Panc1 (cell line): ENCODE measurements at regions not wholly inside any gene's neighbourhood (a gene's known extent, or its start where the extent isn't known, plus 50 kb on each side); places are given as distances from the start of the nearest gene placed in this dataset.

ENCODE experiments used
- ATAC-seq: fragments of 200-7000 bp; cut with Tn5 transposase; 2 replicates; pipeline ENCODE4 v1.9.1; 2020; ENCODE audit warnings: mild to moderate bottlenecking, moderate library complexity
- BruUV-seq: library from RNA; stranded (reverse); fragments of 400-500 nt; replicated peaks from 2 replicates; lab custom pipeline; 2021; lab: Mats Ljungman, UMichigan
- CTCF ChIA-PET: fragments of 300-600 bp; sonication (Branson Sonifier 250); formaldehyde crosslinking; loops from one replicate; lab custom pipeline; 2022; ENCODE audit warnings: antibody characterized with exemption; lab: Charles Lee
- POLR2A ChIA-PET: fragments of 300-600 bp; sonication (Branson Sonifier 250); formaldehyde crosslinking; loops from one replicate; lab custom pipeline; 2022; ENCODE audit warnings: antibody characterized with exemption; lab: Charles Lee
- DNase-seq: peaks from one replicate; pipeline ENCODE4 v3.0.0-alpha.2; 2010; ENCODE audit warnings: low read depth, low spot score
- H3K27ac ChIP-seq: 2 replicates; pipeline ENCODE4 v1.5.1; 2011; ENCODE audit warnings: mild to moderate bottlenecking, low read length, inconsistent platforms
- H3K27me3 ChIP-seq: fragments of 200-500 bp; sonication (Bioruptor generic); 2 replicates; pipeline ENCODE4 v1.6.0; 2014; ENCODE audit warnings: low read length, inconsistent platforms; ENCODE audit not compliant: control insufficient read depth, insufficient read depth
- H3K36me3 ChIP-seq: fragments of 200-500 bp; sonication (Bioruptor generic); 2 replicates; pipeline ENCODE4 v1.5.1; 2014; ENCODE audit warnings: inconsistent platforms, mild to moderate bottlenecking, low read length, moderate library complexity; ENCODE audit not compliant: control insufficient read depth, insufficient read depth
- H3K4me1 ChIP-seq: 2 replicates; pipeline ENCODE4 v1.5.1; 2011; ENCODE audit warnings: inconsistent platforms, mild to moderate bottlenecking, low read length, moderate library complexity; ENCODE audit not compliant: control insufficient read depth, insufficient read depth
- H3K4me3 ChIP-seq, 2 experiments: 2 replicates each; pipeline ENCODE4 v1.5.1; 2011 to 2012; ENCODE audit warnings: low read depth in 2 of 2, low read length in 2 of 2, mild to moderate bottlenecking in 2 of 2, inconsistent platforms in 1 of 2, moderate library complexity in 1 of 2
- H3K9me3 ChIP-seq: fragments of 200-500 bp; sonication (Bioruptor generic); 2 replicates; pipeline ENCODE4 v1.5.1; 2014; ENCODE audit warnings: low read depth, mild to moderate bottlenecking, inconsistent platforms, low read length, moderate library complexity; ENCODE audit not compliant: control insufficient read depth, insufficient read depth
- CTCF ChIP-seq: fragments of 450-650 bp; IDR thresholded peaks from 2 replicates; pipeline ENCODE4 v1.5.1; 2017; ENCODE audit warnings: mild to moderate bottlenecking
- POLR2AphosphoS5 ChIP-seq: IDR thresholded peaks from 2 replicates; pipeline ENCODE4 v1.6.1; 2012; ENCODE audit warnings: mild to moderate bottlenecking, low read depth, low read length, moderate library complexity
- REST ChIP-seq, 2 experiments: IDR thresholded peaks; 2 replicates each; pipeline ENCODE4 v1.6.1; 2011 to 2012; ENCODE audit warnings: low read depth in 2 of 2, control low read depth in 1 of 2, low read length in 1 of 2, mild to moderate bottlenecking in 1 of 2, moderate library complexity in 1 of 2; ENCODE audit not compliant: insufficient read depth in 1 of 2
- SIN3A ChIP-seq: IDR thresholded peaks from 2 replicates; pipeline ENCODE4 v1.6.1; 2012; ENCODE audit warnings: low read depth, mild to moderate bottlenecking, low read length, moderate library complexity, borderline replicate concordance; ENCODE audit not compliant: insufficient read depth
- in situ Hi-C: cut with HindIII; loops from 2 replicates; pipeline ENCODE4 v1.10.0; 2016; ENCODE audit warnings: low sequenced_read_pairs, low pct_unique_long_range_greater_than_20kb
- intact Hi-C: fragments of 100-400 bp; cut with micrococcal nuclease; formaldehyde crosslinking; loops from one replicate; pipeline ENCODE4 v1.10.0; 2022; ENCODE audit not compliant: unreplicated experiment

DNA sequence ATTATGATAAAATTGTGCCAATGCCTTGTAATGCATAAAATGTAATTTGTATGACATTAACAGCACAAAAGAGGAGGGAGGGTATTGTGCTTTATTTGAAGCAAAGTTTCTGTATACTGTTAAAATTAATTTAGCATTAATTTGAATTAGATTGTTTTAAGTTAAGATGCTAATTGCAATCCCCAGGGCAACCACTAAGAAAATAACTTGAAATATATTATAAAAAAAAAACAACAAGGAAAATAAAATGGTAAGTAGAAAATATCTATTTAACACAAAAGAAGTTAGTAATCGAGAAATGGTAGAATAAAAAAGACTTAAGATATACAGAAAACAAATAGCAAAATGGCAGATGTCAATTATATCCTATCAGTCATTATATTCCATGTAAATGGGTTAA is 131.4 kb upstream of the KAZN start:
- DNase-seq, result no peak
- H3K27ac ChIP-seq, result no peak overlapping the region
- ChIA-PET CTCF (no interaction called here), POLR2A (no interaction called here)
- intact Hi-C loops (loop anchor here (5.0 kb wide), 1 partner anchor 50 kb away; no protein-coding TSS in a partner anchor), in situ Hi-C loops (no loop called here)
- H3K4me1 ChIP-seq, result no peaks in the 10 kb centered on the region
- no TSS peak for BruUV-seq
- no peak overlapping the region for H3K4me3 ChIP-seq
- TF ChIP-seq POLR2AphosphoS5, result no peak
- TF ChIP-seq SIN3A, result no peak
- TF ChIP-seq REST (IDR thresholded peaks at IDR 0.05; ENCODE audit: insufficient read depth in 1 of 2, low read depth in 2 of 2, low read length in 1 of 2), result no peak
- H3K27me3 ChIP-seq, result no peaks in the 10 kb centered on the region; the same call in 1 of the 2 replicates
- no peak for ATAC-seq
- no peaks in the 10 kb centered on the region for H3K9me3 ChIP-seq
- no peaks in the 10 kb centered on the region for H3K36me3 ChIP-seq

DNA sequence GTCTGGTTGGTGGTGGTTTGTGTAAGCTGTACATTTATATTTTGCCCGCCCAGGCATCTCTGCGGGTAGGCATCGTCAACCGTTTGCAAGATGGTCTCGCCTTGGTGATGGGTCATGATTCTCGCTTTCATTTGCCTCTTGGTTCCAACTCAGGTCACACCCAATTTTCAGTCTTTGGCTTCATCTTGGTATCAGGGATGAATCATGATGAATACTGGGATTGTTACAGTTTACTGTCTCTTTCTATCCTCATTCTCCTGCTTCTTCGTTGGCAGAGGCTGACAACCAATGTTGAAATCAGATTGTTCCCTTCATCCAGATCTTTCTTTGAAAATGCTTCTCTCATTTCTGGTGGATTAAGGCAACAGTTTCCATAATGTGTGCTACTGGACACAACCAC is 129.7 kb upstream of the KAZN start:
- CTCF ChIA-PET, result no interaction called here
- Histone ChIP-seq H3K36me3 (no peaks in the 10 kb centered on the region), H3K9me3 (no peaks in the 10 kb centered on the region), H3K27ac (no peak overlapping the region), H3K4me1 (no peaks in the 10 kb centered on the region), H3K4me3 (no peak overlapping the region), H3K27me3 (no peaks in the 10 kb centered on the region; the same call in 1 of the 2 replicates)
- BruUV-seq, result no TSS peak
- POLR2A ChIA-PET, result no interaction called here
- ATAC-seq (no peak), DNase-seq (no peak)
- intact Hi-C loops (loop anchor here (5.0 kb wide), 1 partner anchor 51 kb away; no protein-coding TSS in a partner anchor), in situ Hi-C loops (no loop called here)
- no peak for TF ChIP-seq REST (IDR thresholded peaks at IDR 0.05; ENCODE audit: insufficient read depth in 1 of 2, low read depth in 2 of 2, low read length in 1 of 2)
- no peak for TF ChIP-seq POLR2AphosphoS5
- TF ChIP-seq CTCF, result no peak
